ENCODE measurements at regions not wholly inside any gene's neighbourhood (a gene's known extent, or its start where the extent isn't known, plus 50 kb on each side); places are given as distances from the start of the nearest gene placed in this dataset.

DNA sequence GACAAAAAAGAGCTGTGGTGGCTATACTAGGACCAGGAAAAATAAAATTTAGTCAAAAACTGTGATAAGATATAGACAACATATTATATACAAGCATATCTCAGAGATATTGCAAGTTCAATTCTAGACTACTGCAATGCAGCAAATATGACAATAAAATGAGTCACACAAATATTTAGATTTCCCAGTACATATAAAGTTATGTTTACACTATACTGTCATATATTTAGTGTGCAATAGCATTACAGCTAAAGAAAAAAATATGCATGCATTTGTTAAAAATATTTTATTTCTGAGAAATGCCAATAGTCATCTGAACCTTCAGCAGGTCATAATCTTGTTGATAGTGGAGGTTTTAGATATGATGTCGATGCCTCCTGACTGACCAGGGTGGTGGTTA, 72.1 kb downstream of the AKR1C4 start:
- DNase-seq (ENCODE audit: extremely low spot score), result no peak
- TF ChIP-seq FOXM1 (IDR thresholded peaks at IDR 0.05; ENCODE audit: borderline replicate concordance), result no peak
- no peak for TF ChIP-seq BHLHE40 (IDR thresholded peaks at IDR 0.05; ENCODE audit: borderline replicate concordance)
- no peak for TF ChIP-seq FOXA1 (IDR thresholded peaks at IDR 0.05)
- TF ChIP-seq SUZ12 (IDR thresholded peaks at IDR 0.05), result no peak
- no peak for TF ChIP-seq FOXK2 (IDR thresholded peaks at IDR 0.05)
- no peak for TF ChIP-seq CTBP1 (IDR thresholded peaks at IDR 0.05; ENCODE audit: borderline replicate concordance)
- no peak for TF ChIP-seq L3MBTL2 (conservative IDR thresholded peaks at IDR 0.05)
- TF ChIP-seq SP1 (IDR thresholded peaks at IDR 0.05), result no peak
- TF ChIP-seq TARDBP (IDR thresholded peaks at IDR 0.05), result no peak
- TF ChIP-seq HDGF (IDR thresholded peaks at IDR 0.05; ENCODE audit: borderline replicate concordance), result no peak
- TF ChIP-seq NFRKB (IDR thresholded peaks at IDR 0.05), result no peak
- no peak for TF ChIP-seq ARNT (IDR thresholded peaks at IDR 0.05)
- TF ChIP-seq, protein P1, sequence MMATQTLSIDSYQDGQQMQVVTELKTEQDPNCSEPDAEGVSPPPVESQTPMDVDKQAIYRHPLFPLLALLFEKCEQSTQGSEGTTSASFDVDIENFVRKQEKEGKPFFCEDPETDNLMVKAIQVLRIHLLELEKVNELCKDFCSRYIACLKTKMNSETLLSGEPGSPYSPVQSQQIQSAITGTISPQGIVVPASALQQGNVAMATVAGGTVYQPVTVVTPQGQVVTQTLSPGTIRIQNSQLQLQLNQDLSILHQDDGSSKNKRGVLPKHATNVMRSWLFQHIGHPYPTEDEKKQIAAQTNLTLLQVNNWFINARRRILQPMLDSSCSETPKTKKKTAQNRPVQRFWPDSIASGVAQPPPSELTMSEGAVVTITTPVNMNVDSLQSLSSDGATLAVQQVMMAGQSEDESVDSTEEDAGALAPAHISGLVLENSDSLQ (IDR thresholded peaks at IDR 0.05), result no peak
- TF ChIP-seq ELF4 (IDR thresholded peaks at IDR 0.05), result no peak
- no peak for TF ChIP-seq ZNF384 (IDR thresholded peaks at IDR 0.05)
- no peak for TF ChIP-seq LEF1 (IDR thresholded peaks at IDR 0.05; ENCODE audit: borderline replicate concordance)
- CTCF ChIA-PET, result no interaction called here
- POLR2A ChIA-PET, result no interaction called here

DNA sequence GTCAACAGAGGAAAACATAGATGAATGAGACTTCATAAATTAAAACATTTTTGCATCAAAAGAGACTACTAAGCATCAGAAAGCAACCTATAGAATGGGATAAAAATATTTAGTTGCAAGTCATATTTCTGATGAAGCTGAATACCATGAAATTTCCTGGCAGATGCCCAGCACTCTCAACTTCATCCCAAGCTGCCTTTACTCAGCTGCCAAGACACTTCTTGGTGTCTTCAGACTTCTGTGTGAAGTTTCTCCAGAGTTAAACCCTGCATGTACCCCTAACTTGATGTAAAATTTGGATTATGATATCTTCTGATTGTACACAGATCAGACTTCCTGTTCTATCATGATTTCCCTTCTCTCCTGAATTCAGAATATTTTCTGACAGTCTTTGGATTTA, 73.2 kb downstream of the AKR1C4 start:
- POLR2A ChIA-PET, result no interaction called here
- CTCF ChIA-PET, result no interaction called here

DNA sequence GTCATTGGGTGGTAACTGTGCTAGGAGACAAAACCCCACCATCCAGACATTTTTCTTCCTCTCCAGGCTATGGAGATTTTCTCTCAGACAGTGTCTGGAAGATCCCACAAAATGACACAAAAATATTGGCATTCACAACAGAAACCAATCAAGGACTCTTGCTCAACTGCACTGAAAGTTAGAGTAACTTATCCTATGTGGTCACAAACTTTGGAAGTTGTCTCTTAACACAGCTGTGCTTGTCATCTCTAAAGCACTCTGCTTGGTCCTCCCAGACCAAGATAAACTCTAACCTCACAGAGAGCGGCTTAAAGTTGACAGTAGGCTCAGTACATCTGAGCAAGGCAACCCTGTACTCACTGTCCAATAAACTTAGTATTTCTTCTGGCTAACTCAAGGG, 74.9 kb downstream of the AKR1C4 start:
- CTCF ChIA-PET, result interaction anchor here (1.0 kb wide), 1 partner anchor 13 kb away, joined by 5 read pairs; no protein-coding TSS in a partner anchor
- TF ChIP-seq FOXA1 (IDR thresholded peaks at IDR 0.05) (no peak), CTBP1 (IDR thresholded peaks at IDR 0.05; ENCODE audit: borderline replicate concordance) (no peak), ZNF384 (IDR thresholded peaks at IDR 0.05) (no peak), SP1 (IDR thresholded peaks at IDR 0.05) (no peak), FOXM1 (IDR thresholded peaks at IDR 0.05; ENCODE audit: borderline replicate concordance) (no peak), TARDBP (IDR thresholded peaks at IDR 0.05) (no peak), L3MBTL2 (conservative IDR thresholded peaks at IDR 0.05) (no peak), ELF4 (IDR thresholded peaks at IDR 0.05) (no peak), BHLHE40 (IDR thresholded peaks at IDR 0.05; ENCODE audit: borderline replicate concordance) (no peak), ARNT (IDR thresholded peaks at IDR 0.05) (no peak)
- TF ChIP-seq, protein P1 (IDR thresholded peaks at IDR 0.05), result no peak
- POLR2A ChIA-PET, result no interaction called here
- DNase-seq (ENCODE audit: extremely low spot score), result no peak

More for the DNA sequence above, 73.2 kb downstream of the AKR1C4 start:
- DNase-seq (ENCODE audit: extremely low spot score), result no peak
- TF ChIP-seq, protein P1 (IDR thresholded peaks at IDR 0.05), result no peak

DNA sequence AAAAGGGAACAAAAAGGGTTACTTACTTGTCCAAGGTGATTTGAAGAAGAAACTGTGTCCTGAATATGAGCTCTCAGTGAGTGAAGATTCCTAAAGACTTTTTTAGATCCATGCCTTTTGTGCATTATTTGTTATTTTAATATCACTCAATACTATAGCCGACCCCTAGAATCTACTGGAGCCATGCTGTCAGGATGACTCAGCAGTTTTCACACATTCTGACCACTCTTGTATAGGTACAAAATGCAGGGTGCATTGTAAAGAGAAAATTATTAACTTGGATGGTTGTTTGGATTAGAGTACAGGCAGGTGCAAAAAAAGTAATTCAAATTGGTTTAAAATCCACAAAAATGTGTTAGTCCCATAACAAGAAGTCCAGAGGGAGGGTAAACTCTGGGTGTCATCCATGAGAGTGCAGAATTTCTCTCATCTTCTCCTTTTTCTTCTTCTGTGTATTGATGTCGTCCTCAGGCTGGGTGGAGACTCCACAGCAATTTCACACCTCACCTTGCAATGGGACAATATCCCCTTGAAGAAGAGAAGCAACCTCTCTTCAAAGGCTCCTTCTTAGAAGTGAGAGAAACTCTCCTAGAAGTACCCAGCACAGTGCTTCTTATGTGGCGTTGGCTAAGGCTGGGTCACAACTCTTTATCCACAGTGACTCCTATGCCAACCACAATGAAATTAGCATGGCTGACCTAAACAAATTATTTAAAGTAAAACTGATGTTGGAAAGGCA, 75.6 kb downstream of the AKR1C4 start:
- CTCF ChIA-PET, result no interaction called here
- no peak for TF ChIP-seq BHLHE40 (IDR thresholded peaks at IDR 0.05; ENCODE audit: borderline replicate concordance)
- TF ChIP-seq LEF1 (IDR thresholded peaks at IDR 0.05; ENCODE audit: borderline replicate concordance), result no peak
- TF ChIP-seq TARDBP (IDR thresholded peaks at IDR 0.05), result no peak
- no peak for TF ChIP-seq CTBP1 (IDR thresholded peaks at IDR 0.05; ENCODE audit: borderline replicate concordance)
- no peak for TF ChIP-seq FOXK2 (IDR thresholded peaks at IDR 0.05)
- TF ChIP-seq, protein P1 (IDR thresholded peaks at IDR 0.05), result no peak
- no peak for DNase-seq (ENCODE audit: extremely low spot score)
- POLR2A ChIA-PET, result no interaction called here

DNA sequence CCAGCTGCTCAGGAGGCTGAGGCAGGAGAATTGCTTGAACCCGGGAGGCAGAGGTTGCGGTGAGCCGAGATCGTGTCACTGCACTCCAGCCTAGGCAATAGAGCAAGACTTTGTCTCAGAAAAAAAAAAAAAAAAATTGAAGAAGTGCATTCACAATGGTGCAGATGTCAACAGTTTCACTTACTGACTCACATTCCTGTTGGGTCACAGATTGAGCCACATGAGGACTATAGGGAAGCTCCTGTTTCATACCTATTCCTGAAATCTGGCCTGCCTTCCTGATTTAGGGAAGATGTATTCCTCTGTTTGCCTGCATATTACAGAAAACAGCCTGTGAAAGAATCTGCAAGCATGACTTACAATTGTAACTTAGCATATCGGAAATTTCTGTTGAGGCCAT, 78.2 kb downstream of the AKR1C4 start:
- CTCF ChIA-PET, result no interaction called here
- DNase-seq (ENCODE audit: extremely low spot score), result no peak
- POLR2A ChIA-PET, result no interaction called here
- no peak for TF ChIP-seq TARDBP (IDR thresholded peaks at IDR 0.05)

DNA sequence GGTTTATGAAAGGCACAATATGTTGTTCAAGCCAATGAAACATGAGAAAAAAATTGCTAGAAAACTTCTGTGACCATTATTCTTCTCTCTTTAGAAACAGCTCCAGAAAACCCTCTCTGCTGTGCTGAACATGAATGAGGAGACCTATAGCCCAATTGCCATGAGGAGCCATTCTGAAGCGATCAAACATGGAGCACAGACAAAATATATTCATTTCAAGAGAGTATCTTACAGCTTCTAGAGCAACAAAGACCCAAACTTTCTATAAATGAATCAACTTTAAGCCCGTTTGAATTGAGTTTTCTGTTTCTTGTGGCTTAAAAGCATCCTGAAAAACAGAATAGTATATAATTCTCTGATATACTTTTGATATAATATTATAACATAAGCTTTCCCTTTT, 83.4 kb upstream of the UCN3 start:
- no peak for TF ChIP-seq SUZ12 (IDR thresholded peaks at IDR 0.05)
- TF ChIP-seq CTBP1 (IDR thresholded peaks at IDR 0.05; ENCODE audit: borderline replicate concordance), result no peak
- no peak for TF ChIP-seq NFRKB (IDR thresholded peaks at IDR 0.05)
- no peak for TF ChIP-seq LEF1 (IDR thresholded peaks at IDR 0.05; ENCODE audit: borderline replicate concordance)
- TF ChIP-seq FOXM1 (IDR thresholded peaks at IDR 0.05; ENCODE audit: borderline replicate concordance), result no peak
- ChIA-PET POLR2A (no interaction called here), CTCF (interaction anchor here (1.0 kb wide), 1 partner anchor 432 kb away, joined by 4 read pairs; no protein-coding TSS in a partner anchor)
- no peak for DNase-seq (ENCODE audit: extremely low spot score)
